ENCODE measurements at regions not wholly inside any gene's neighbourhood (a gene's known extent, or its start where the extent isn't known, plus 50 kb on each side); places are given as distances from the start of the nearest gene placed in this dataset.

DNA sequence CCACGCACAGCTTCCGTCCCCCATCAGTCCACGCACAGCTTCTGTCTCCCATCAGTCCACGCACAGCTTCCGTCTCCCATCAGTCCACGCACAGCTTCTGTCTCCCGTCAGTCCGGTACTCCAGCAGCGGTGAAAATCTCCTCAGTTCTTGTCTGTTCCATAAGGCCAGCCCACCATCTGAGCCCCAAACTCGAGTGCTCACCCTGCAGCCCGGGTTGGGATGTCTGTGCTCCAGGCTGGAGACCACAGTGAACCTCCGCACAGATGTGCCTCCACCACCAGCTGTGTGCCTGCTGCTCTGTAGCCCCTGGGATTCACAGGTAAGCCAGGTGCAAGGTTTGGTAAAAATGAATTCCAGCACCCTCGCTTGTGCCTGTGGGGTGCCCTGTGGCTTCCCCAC is 258.6 kb downstream of the NPHP4 start:
- no peak overlapping the region for H3K4me3 ChIP-seq (replicated peaks in 1 of 2; ENCODE audit: low read depth in 1 of 2, low read length in 2 of 2)
- no peaks in the 10 kb centered on the region for H4K20me1 ChIP-seq (ENCODE audit: insufficient read depth)
- DNase-seq (ENCODE audit: low read depth, low spot score) (no peak), ATAC-seq (no peak)
- BruUV-seq (replicated peaks): no TSS peak
- CTCF ChIA-PET: no interaction called here
- H3K79me2 ChIP-seq (ENCODE audit: insufficient read depth, low read length): no peaks in the 10 kb centered on the region
- no peaks in the 10 kb centered on the region for H3K4me1 ChIP-seq (ENCODE audit: control insufficient read depth in 1 of 2, insufficient read depth in 2 of 2, low read length in 2 of 2)
- no peak overlapping the region for H3K27ac ChIP-seq (ENCODE audit: low read depth, low read length)
- H3K9ac ChIP-seq (ENCODE audit: low read length): no peak overlapping the region
- POLR2A ChIA-PET: no interaction called here
- no peak overlapping the region for H2AFZ ChIP-seq (ENCODE audit: low read depth, low read length, poor library complexity, severe bottlenecking)
- H3K36me3 ChIP-seq (ENCODE audit: control insufficient read depth in 1 of 2, insufficient read depth in 2 of 2, low read length in 2 of 2): no peaks in the 10 kb centered on the region
- TF ChIP-seq EZH2phosphoT487 (IDR thresholded peaks at IDR 0.05; ENCODE audit: borderline replicate concordance) (no peak), TCF7L2 (IDR thresholded peaks at IDR 0.05; ENCODE audit: borderline replicate concordance, extremely low read depth, insufficient read depth, insufficient read length) (no peak), SIN3A (IDR thresholded peaks at IDR 0.05; ENCODE audit: low read depth) (no peak), ELF1 (IDR thresholded peaks at IDR 0.05; ENCODE audit: borderline replicate concordance, low read depth) (no peak), POLR2A (IDR thresholded peaks at IDR 0.05; ENCODE audit: borderline replicate concordance, extremely low read depth, insufficient read depth, insufficient read length) (no peak), POLR2AphosphoS5 (IDR thresholded peaks at IDR 0.05; ENCODE audit: low read depth, low read length) (no peak), JUND (IDR thresholded peaks at IDR 0.05) (no peak), EZH2 (IDR thresholded peaks at IDR 0.05) (no peak), ZFX (IDR thresholded peaks at IDR 0.05) (no peak), SRF (IDR thresholded peaks at IDR 0.05; ENCODE audit: low read depth) (no peak), CTCF (IDR thresholded peaks at IDR 0.05 in 2 of 3, conservative IDR thresholded peaks at IDR 0.05 in 1 of 3; ENCODE audit: borderline replicate concordance in 1 of 3, insufficient read depth in 1 of 3, low read depth in 2 of 3, low read length in 2 of 3) (no peak)
- TF ChIP-seq, protein P1, sequence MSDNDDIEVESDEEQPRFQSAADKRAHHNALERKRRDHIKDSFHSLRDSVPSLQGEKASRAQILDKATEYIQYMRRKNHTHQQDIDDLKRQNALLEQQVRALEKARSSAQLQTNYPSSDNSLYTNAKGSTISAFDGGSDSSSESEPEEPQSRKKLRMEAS (IDR thresholded peaks at IDR 0.05): no peak
- TF ChIP-seq, protein P2, sequence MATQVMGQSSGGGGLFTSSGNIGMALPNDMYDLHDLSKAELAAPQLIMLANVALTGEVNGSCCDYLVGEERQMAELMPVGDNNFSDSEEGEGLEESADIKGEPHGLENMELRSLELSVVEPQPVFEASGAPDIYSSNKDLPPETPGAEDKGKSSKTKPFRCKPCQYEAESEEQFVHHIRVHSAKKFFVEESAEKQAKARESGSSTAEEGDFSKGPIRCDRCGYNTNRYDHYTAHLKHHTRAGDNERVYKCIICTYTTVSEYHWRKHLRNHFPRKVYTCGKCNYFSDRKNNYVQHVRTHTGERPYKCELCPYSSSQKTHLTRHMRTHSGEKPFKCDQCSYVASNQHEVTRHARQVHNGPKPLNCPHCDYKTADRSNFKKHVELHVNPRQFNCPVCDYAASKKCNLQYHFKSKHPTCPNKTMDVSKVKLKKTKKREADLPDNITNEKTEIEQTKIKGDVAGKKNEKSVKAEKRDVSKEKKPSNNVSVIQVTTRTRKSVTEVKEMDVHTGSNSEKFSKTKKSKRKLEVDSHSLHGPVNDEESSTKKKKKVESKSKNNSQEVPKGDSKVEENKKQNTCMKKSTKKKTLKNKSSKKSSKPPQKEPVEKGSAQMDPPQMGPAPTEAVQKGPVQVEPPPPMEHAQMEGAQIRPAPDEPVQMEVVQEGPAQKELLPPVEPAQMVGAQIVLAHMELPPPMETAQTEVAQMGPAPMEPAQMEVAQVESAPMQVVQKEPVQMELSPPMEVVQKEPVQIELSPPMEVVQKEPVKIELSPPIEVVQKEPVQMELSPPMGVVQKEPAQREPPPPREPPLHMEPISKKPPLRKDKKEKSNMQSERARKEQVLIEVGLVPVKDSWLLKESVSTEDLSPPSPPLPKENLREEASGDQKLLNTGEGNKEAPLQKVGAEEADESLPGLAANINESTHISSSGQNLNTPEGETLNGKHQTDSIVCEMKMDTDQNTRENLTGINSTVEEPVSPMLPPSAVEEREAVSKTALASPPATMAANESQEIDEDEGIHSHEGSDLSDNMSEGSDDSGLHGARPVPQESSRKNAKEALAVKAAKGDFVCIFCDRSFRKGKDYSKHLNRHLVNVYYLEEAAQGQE (IDR thresholded peaks at IDR 0.05; ENCODE audit: low read depth): no peak
- TF ChIP-seq, protein P3, sequence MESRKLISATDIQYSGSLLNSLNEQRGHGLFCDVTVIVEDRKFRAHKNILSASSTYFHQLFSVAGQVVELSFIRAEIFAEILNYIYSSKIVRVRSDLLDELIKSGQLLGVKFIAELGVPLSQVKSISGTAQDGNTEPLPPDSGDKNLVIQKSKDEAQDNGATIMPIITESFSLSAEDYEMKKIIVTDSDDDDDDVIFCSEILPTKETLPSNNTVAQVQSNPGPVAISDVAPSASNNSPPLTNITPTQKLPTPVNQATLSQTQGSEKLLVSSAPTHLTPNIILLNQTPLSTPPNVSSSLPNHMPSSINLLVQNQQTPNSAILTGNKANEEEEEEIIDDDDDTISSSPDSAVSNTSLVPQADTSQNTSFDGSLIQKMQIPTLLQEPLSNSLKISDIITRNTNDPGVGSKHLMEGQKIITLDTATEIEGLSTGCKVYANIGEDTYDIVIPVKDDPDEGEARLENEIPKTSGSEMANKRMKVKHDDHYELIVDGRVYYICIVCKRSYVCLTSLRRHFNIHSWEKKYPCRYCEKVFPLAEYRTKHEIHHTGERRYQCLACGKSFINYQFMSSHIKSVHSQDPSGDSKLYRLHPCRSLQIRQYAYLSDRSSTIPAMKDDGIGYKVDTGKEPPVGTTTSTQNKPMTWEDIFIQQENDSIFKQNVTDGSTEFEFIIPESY (IDR thresholded peaks at IDR 0.05; ENCODE audit: extremely low read depth, insufficient replicate concordance, low read length): no peak
- H3K27me3 ChIP-seq (ENCODE audit: insufficient read depth, low read length): peaks cover 53% of the 10 kb centered on the region
- RAD21 ChIA-PET (ENCODE audit: low non-redundant PET in 1 of 2, low total read pairs in 2 of 2, uncharacterized antibody in 2 of 2, unreplicated experiment in 2 of 2): no interaction called here
- no peak overlapping the region for H3K4me2 ChIP-seq (ENCODE audit: low read length)
- intact Hi-C loops (cut with micrococcal nuclease): no loop called here
- no peaks in the 10 kb centered on the region for H3K9me3 ChIP-seq (ENCODE audit: control insufficient read depth in 1 of 2, insufficient read depth in 1 of 2, low read depth in 1 of 2, low read length in 2 of 2)
- H3K9me2 ChIP-seq (ENCODE audit: insufficient read depth): no peaks in the 10 kb centered on the region

Data from HCT116 (cell line).